NCI-H2107 (cell line): ENCODE measurements at regions not wholly inside any gene's neighbourhood (a gene's known extent, or its start where the extent isn't known, plus 50 kb on each side); places are given as distances from the start of the nearest gene placed in this dataset.

Experiments used
- DNase-seq: peaks from one replicate; lab custom pipeline; 2025; lab: John Stamatoyannopoulos, UW

DNA sequence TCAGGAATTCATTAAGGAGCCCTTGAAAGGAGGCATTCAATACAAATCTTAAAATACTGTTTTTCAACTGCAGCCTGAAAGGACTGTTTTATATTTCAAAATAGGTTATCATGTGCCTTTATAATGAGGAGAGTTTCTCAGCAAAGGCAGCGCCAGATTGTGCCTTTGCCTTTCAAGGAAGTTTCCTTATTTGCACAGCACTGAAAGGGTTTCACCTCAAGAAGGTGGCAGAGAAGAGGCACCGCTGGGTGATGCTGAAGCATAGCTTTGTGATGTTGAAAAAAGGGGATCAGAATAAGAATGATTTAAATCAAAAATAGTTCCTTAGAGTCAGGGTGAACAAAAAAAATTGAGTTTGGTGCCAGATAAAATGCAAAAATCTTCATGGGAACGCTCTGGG lies 601.0 kb upstream of the KIRREL3 start:
- DNase-seq, result no peak

DNA sequence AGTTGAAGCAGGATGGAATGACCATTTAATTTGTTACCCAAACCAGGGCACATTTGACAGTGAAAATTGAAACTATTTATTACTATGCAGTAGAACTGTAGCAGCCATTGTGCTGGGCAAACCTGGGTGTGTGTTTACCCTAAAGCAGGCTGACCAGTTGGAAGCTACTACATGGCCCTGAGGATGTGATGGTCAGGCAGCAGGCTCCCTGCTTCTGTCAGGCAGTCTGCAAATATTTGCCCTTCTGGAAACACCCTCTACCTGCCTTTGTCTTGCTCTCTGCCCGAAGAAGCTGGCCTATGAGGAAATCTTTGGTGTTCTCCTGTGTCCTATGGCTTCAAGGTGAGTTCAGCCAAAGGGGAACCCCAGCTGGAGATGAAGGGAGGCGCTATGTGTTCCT lies 600.1 kb upstream of the KIRREL3 start:
- DNase-seq, result no peak

DNA sequence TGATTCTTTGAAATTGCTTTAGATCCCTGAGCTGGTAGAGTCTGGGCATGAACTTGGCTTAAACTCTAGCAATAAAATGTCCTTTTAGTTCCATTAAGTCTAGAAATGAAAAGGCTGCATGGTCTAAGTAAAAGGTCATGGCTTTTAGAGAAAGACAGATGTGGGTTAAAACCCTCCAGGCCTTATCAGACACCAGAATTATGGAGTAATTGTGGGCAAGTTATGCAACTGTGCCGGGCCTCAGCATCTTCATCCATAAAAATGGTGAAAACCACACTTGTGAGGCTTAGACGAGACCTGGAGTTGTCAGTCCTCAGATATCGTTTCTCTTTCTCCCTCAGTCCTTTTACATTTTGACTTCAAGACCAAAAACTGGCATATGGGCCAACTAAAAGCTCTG lies 597.9 kb upstream of the KIRREL3 start:
- DNase-seq, result no peak

DNA sequence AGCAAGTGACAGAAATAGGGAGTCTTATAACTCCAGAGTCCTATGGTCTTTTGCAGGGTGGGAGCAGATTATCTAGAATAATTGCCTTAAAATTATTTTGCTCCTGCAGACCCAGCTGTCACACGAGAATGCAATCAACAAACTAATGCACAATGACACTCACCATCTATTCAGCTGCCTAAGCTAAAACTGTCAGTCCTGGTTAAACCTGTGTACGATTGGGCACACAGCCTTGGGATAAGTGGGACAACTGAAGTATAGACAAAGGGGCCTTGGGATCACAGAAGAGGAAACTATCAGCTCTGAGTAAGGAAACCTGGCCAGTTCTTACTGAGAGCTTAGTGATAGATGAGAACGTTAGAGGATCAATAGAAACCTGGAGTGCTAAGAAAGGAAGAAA lies 595.9 kb upstream of the KIRREL3 start:
- DNase-seq, result no peak

DNA sequence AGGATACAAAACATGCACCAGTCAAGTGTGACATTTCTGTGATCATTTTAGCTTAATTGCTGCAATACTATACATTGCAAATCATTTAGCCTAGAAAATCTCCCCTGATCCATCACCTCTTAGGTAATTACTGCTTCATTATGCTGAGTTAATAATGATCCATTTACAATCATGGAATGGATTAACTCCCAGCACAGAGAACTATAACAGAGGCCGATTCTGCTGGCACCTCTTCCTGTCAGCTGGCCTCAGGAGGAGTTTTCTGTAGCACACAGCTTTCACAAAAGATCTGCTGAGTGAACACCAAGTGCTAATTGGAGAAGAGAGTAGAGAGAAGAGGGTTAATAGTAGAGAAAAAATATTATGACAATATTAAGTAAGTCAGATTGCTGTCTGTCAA lies 591.8 kb upstream of the KIRREL3 start:
- DNase-seq, result no peak

DNA sequence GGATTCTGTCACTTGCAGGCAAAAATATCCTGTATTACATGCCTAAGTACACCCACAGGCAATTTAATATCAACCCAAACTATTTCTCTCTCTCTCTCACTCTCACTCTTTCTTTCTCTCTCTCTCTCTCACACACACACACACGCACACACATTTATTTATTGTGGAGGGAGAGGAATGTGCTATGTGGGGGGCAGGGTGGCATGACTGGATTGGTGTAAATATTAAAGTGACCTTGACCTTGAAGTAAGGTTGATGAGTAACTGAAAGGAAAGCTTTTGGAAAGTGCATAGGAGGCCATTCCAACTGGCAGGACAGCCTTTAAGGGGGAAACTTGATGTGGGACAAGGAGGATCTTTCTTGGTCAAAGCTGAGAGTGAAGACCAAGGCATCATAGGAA lies 589.7 kb upstream of the KIRREL3 start:
- no peak for DNase-seq

DNA sequence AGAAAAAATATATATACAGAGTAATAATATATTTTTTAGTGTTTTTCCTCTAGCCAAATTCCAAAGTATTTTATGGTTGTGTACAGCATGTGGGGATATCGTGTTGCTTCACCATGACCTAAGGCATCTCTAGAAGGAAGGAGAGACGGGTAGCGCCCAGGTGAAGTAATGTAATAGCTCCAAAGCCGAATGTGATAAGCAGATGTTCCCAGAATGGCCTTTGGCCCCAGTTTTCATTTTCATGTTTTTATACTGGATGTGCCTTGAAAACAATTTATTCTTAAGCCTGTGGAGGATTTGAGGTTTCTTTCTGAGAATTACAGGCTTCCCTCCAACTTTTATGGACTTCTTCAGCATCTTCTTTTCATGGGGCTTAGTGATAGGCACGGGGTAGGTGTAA lies 587.9 kb upstream of the KIRREL3 start:
- no peak for DNase-seq

DNA sequence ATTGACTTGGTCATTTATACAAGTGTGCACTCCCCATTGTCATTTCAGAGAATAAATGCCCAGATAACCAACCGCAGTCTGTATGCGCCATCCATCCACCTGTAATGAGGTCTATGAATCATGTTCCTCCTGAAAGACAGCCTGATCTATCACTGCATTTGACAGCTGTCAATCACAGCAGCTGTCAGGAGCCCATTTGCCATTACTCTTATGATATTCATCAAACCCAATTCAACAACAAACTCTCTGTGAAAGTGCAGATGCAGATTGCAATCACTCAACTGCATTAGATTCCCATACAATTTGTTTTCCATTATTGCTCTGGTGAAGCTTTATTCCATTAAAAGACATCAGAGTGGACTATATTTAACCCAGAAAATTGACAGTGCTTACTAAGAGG lies 586.9 kb upstream of the KIRREL3 start:
- DNase-seq, result no peak

DNA sequence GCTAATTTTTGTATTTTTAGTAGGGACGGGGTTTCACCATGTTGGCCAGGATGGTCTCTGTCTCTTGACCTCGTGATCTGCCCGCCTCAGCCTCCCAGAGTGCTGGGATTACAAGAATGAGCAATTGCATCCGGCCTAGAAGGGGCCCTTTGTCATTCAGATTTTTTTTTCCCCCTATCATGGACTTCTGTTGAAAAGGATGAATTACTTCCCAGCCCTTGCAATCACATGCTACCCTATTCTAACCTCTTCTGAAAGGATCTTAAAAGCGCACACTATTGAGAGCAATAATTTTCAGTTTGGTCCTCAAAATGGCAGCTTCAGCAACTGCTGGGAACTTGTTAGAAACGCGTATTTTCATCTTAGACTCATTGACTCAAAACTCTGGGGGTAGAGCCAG lies 575.6 kb upstream of the KIRREL3 start:
- no peak for DNase-seq

DNA sequence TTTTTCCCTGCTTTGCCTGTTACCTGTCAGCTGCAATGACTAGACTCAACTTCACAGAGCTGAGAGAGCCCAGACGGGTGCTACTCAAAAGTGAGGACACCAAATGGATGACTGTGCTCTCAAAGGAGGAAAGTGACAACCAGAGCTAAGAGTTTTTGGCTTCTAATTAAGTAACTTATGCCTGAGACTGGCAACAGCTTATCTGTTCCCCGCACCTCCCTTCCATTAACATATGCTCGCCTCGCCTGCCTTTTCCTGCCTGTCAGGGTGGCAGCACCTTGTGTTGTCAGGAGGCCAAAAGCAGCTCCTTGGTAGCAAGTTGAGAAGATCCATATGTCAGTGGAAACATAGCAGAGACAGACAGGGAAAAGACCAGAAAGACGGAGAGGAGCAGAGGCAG lies 573.9 kb upstream of the KIRREL3 start:
- no peak for DNase-seq

DNA sequence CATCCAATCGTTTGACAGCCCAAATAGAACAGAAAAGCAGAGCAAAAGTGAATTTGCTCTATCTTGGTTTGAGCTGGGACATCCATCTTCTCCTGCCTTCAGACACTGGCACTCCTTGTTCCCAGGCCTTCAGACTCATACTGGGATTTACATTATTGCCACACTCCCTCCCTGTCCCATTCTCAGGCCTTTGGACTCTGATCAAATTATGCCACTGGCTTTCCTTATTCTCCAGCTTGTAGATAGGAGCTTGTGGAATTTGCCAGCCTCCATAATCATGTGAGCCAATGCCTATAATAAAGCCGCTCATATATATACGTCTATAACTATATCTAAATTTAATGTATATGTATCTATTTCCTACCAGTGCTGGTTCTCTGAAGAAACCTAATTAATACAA lies 568.3 kb upstream of the KIRREL3 start:
- no peak for DNase-seq

DNA sequence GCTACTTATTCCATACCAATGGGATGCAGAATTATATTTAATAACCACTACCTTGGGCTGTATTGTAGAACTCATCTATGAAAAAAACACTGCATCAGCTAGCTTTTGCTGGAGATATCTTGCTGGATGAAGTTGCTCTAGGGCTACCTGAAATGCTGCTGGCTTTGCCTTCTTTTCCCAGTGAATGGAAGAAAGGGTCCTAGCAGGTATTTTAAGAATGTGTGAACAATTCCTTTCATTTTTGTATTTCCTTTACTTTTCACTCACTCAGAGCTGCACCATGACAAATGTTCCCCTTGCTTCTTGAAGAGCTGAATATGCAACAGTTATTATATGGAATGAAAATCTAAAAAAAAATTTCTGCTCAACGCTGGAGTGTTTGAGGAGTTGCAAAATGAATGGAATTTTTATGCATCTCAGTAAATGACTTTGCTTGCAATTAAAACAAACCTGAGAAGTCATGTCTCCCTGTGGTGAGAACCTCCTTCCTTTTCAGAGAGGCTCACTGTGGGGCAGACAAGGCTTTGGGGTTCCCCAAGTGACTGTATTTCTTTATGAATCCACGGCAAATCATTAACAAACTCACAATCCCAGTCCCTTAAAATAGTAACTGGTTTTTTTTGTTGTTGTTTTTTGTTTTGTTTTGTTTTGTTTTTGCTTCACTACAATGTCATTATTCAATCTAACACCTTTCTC lies 566.8 kb upstream of the KIRREL3 start:
- DNase-seq, result no peak

DNA sequence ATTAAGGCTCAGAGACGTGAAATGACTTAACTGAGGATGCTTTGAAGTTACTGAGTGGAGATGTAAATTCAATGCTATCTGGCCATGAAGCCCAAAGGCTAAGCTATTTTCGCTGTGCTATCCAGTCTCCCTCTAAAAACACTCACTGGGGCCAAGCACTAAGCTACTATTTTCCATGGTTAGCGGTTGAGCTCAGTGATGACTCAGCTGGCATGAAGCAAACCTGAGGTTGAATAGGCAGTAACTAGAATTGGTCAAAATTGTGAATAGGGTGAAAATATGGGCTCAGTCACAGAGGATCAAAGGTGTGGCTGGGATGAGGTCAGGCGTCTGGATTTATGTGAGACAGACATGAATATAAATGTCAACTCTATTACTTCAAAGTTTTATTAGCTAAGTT lies 564.2 kb upstream of the KIRREL3 start:
- no peak for DNase-seq

DNA sequence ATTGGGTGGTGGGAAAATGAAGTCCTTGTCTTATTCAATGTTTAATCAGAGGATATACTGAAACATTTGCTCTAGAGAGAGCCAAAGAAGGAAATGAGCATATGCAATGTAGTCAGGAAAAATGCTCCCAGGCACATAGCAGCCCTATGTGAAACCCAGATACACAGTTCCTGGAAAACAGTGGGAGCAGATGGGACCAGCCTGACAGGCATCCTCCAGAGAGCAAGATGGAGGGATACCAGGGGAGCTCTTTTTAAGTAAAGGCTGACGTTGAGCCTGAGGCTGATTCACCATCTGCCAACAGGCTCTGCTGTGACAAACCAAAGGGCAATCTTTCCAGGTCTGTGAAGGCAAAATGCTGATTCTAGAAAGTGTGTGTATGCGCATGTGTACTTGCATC lies 559.4 kb upstream of the KIRREL3 start:
- DNase-seq, result no peak

DNA sequence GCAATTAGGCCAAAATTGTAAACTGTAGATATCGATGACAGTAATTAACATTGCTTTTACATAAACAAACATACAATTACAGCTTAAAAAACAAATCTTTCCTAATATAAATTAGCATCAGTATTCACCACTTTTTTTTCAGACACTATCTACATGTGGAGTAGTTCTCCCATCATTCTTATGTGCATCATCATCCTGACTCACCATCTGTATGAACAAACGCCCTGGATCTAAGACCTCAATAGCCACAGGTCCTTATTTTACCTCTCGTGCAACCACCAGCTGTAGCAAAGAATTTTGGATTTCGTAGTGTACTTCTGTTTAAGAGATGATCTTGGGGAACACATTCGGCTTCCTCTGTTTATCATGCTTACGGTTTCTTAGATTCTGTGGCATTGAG lies 551.9 kb upstream of the KIRREL3 start:
- DNase-seq, result no peak

DNA sequence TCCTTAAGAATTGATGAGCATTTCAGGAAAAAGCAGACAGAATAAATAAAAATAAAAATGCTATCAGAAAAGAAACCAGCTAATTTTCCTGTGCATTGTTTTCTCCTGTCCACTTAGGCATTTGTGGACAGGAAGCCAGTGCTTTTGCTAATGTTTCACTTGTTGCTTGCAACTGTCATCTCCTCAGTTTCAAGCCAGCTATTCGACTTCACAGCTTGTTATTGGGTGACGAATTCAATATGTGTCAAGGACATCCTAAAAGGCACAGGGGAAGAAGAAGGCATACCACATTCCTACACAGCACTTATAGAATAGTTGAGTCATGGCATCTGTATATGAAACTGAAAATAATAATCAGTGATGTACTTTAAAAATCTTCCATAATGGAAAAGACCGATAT lies 530.6 kb upstream of the KIRREL3 start:
- DNase-seq, result no peak

DNA sequence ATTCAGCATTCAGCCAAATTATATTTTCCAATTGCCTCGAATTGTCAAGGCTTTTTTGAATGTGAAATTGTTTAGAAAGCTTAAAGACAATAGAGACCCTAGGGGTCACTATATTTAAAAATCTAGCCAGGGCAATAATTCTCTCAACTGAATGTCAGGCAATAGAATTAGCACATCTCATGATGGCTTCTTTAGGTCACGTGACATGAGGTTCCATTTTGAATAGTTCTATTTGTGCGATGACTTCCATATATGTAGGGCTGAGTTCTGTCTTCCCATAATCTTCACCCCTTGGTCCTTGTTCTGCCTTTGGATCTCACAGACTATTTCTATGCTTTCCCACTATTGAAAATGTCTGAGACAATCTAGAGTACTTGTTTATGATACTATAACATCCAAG lies 527.7 kb upstream of the KIRREL3 start:
- no peak for DNase-seq

DNA sequence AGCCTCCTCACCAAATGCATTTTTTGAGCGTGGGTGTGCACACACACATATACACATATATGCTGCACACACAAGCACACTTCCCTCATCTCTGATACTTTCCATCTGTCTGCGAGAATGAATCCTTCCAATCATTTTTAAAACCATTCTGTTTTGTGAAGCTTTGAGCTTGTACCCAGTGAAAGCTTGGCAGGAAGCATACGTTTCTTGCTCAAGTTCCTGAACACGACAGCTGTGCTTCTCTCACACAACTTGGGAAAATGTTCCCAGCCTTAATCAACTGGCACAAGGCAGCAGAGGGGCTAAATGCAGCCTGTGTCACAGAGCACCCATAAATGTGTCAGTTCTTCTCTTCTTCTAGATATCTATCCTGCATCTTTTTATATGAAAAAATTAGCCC lies 524.0 kb upstream of the KIRREL3 start:
- DNase-seq, result no peak

DNA sequence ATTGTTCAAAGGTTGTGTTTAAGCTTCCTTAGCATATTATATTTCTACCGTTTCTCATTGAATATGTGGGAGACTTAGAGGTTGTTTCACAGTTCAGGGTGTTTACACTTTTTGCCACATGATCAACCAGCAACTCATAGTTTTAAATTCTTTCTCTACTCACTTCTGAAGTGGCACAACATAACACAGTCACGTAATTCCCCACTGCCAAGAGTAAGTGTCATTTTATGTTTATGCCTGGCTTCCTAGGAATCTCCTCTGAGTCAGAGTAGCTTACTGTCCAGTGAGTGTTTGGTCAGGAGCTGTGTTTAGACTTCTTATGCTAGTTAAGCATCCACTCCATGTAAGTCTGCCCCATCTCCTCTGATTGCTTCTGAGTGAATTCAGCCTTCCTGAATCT lies 520.8 kb upstream of the KIRREL3 start:
- no peak for DNase-seq

DNA sequence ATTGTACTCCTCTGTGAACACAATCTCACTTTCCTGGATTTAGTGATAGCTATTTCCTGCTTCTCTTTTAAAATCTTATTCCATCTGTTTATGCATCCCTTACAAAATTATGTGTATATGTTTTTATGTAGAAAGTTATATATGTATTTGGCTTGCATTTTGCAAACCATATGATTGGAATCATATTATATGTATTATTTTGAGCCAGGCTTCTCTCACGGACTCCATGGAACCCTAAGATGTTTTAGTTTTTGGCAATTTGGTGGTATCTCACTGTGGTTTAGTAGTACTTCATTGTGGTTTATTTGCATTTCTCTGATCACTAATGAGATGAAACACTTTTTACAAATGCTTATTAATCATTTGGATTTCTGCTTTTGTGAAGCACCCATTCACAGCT lies 507.3 kb upstream of the KIRREL3 start:
- DNase-seq, result no peak

DNA sequence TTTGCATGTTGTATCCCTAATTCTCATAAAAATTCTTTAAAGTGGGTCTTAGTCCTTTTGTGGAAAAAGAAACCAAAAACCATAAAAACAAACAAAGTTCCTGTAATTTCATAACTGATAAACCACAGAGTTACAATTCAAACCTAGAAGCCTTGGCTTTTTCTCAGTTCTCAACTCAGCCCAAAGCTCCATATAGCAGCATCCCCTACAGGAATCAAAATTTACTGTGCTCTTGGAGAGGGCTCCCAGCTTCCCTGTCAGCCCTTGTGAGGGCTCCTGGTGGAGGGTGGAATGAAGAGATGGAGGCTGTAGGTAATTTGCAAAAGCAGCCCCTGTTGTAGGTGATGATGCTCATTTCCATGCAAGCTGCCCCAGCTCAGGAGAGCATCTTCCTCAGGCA lies 506.1 kb upstream of the KIRREL3 start:
- no peak for DNase-seq

DNA sequence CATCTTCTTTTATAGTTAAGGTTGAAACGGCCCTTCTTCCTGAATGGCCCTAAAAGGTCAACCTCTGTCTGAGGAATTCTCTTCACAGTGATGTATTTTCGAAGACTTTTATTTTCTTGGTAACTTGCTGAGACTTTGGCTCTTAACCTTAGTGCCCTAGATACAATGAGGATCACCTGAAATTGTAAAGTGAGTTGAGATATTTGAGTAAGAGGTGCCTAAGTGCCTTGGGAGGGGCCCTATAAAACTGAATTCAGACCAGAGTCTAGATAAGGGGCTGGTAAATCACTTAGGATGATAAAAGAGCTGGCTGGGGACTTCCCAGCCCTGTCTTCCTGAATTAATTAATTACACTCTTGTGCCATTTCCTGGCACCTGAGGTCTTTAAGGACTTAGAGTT lies 505.6 kb upstream of the KIRREL3 start:
- DNase-seq, result no peak

DNA sequence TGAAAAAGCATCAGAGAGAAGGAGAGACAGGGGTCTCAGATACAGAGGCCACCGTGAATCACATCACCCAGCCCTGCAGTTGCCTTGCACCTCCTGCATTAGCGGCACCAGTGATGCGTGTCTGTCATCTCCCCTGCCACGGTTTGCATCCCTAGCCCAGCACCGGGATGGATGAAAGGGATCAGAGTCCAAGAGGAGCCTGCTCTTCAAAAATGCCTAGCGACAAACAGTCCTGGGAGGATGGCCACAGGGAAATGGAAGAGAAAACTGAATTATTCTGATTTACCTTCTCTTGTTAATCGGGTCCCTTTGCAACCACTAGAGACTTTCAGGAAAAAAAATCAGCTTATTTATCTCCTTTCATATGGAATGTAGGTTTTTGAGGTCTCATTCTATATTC lies 495.6 kb upstream of the KIRREL3 start:
- no peak for DNase-seq

DNA sequence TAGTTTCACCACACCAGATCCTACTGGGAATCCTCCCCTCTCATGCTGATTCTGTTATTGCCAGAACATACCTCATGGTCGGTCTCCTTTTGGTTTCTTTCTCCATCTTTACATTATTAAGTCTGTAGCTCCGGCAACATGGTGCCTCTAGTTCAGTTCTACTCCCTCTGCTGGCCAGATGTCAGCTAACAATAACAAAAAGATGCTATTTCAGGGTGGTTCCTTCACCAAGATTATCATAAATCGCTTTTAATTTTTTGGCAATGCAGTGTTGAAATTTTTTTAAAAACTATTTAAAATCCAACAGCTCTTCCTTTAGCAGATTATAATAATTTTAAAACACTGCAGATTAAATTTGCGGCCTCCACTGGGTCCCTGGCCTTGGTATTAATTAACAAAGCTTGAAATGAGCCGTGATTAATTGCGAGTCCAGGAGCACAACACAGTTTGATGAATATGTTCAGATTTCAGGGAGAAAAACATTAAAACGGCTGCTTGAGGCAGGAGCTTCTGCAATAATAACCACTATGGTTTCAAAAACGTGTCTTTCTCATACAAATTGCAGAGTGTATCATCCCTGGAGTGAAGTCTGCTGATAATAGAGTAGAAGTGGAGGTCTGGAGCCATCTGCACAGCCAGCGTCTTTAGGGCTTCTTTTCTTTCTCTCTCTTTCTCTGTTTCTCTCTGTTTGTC lies 492.9 kb upstream of the KIRREL3 start:
- DNase-seq, result no peak
